ENCODE measurements at regions not wholly inside any gene's neighbourhood (a gene's known extent, or its start where the extent isn't known, plus 50 kb on each side); places are given as distances from the start of the nearest gene placed in this dataset.
"Not testable (repeated sequence)": the region's sequence is repeated elsewhere in the genome, so short reads cannot be mapped to it uniquely, and the experiment has no call there.

GRCh38 chr1:99062192-99062591 lies 57.5 kb upstream of the PLPPR5 start:
- DNase-seq (ENCODE audit: low spot score): no peak

- DNase-seq (ENCODE audit: low spot score): no peak
Observed at GRCh38 chr1:99069146-99069545, 64.5 kb upstream of the PLPPR5 start.

DNA sequence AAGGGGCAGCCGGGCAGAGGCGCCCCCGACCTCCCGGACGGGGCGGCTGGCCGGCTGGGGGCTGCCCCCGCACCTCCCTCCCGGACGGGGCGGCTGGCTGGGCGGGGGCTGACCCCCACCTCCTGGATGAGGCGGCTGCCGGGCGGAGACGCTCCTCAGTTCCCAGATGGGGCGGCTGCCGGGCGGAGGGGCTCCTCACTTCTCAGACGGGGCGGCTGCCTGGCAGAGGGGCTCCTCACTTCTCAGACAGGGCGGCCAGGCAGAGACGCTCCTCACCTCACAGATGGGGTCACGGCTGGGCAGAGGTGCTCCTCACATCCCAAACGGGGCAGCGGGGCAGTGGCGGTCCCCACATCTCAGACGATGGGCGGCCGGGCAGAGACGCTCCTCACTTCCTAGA lies 73.9 kb upstream of the PLPPR5 start:
- DNase-seq (ENCODE audit: low spot score): not testable (repeated sequence)

DNA sequence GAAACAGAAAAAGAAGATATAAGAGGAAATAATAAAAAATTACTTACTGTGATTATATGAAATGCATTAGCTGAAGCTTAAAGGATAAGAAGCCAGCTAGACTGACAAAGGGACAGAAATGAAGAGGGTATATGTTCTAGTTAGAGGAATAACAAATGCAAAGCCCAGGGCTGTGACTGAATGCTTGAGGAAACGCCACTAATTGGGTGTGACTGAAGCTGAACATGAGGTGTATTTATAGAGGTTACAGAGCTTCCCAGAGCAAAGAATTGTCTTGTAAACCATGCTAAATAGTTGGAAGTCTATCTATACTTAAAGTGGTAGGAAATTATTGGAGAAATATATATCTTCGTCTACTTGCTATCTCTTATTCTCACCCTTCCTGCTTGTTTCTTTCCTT lies 77.7 kb upstream of the PLPPR5 start:
- DNase-seq (ENCODE audit: low spot score): no peak

DNA sequence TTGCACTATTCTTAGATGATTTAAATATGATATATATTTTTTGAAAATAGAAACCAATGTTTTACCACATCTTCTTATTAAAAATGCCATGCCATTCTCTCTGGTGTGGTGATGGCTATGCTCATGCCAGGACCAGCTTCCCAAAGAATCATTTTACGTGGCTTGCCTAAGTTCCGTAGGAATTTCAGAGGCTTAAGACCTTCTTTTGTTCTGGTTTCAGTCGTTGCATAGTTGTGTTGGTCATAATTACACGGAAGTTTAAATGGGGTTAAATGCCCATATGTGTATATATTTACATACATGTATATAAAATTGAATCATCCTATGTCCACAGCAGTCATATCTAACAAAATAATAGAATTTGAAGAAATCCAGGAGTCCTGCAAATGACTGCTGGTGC lies 78.7 kb upstream of the PLPPR5 start:
- no peak for DNase-seq (ENCODE audit: low spot score)

DNA sequence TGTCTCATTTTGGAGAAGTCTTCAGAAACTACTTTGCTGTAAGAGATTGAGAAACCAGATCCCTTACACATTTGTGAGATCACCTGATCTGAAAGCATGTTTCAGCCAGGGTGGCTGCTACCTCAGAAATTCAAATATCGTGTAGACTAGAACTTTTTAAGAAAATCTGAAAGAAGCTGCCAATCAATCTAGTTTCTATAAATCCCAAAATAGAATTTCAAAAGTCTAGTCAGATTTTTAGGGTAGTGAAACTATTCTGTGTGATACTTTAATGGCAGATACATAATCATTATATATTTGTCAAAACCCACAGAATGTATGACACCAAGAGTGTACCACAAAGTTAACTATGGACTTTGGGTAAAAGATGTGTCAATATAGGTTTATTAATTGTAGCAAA lies 79.9 kb upstream of the PLPPR5 start:
- DNase-seq (ENCODE audit: low spot score): no peak

DNA sequence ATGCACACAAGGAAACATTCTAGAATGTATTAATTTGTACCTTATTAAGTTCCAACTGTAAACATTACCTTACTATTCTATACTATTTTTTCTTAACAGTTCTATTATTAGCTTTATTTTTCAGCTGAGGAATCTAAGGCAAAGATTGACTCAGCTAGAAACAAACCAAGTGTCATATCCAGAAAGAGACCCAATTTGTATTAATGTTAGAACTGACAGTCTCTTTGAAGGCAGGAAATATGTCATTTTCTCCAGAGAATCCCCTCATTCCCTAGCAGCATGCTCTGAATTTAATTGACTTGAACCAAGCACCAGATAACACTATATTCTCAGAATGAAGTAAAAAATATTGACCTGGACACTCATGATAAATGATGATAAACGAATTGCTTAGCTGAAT lies 81.4 kb upstream of the PLPPR5 start:
- no peak for DNase-seq (ENCODE audit: low spot score)

DNA sequence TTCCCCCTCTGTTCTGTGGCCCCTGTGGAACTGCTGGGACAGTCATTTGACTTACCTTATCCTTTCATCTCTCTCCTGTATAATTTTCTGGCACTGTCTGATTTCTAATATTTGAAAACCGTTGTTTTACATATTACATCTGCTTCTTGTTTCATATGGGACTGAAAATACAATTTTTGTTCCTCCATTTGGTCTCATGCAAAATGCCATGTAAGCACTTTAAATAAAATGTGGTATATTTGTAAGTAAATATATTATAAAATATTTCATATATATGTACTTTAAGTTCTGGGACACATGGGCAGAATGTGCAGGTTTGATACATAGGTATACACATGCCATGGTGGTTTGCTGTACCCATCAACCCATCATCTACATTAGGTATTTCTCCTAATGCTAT lies 93.9 kb upstream of the PLPPR5 start:
- no peak for DNase-seq (ENCODE audit: low spot score)

DNA sequence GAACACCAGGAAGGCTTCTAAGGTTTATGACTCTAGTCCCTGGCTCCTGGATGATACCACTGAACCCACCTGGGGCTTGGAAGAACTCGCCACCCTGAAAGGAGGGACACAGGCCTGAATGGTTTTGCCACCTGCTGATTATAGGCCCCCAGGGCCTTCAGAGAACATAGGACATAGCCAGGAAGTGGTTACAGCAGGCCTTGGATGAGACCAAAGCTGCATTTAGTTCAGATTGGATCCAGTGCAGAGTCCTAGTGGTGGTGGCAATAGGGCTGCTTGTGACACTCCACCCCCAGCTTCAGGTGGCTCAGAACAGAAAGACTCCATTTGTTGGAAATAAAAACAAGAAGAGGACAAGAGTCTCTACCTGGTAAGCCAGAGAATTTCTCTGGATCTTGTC lies 101.6 kb upstream of the PLPPR5 start:
- no peak for DNase-seq (ENCODE audit: low spot score)

GRCh38 chr1:99107680-99108079 lies 103.0 kb upstream of the PLPPR5 start:
- DNase-seq (ENCODE audit: low spot score): no peak

DNA sequence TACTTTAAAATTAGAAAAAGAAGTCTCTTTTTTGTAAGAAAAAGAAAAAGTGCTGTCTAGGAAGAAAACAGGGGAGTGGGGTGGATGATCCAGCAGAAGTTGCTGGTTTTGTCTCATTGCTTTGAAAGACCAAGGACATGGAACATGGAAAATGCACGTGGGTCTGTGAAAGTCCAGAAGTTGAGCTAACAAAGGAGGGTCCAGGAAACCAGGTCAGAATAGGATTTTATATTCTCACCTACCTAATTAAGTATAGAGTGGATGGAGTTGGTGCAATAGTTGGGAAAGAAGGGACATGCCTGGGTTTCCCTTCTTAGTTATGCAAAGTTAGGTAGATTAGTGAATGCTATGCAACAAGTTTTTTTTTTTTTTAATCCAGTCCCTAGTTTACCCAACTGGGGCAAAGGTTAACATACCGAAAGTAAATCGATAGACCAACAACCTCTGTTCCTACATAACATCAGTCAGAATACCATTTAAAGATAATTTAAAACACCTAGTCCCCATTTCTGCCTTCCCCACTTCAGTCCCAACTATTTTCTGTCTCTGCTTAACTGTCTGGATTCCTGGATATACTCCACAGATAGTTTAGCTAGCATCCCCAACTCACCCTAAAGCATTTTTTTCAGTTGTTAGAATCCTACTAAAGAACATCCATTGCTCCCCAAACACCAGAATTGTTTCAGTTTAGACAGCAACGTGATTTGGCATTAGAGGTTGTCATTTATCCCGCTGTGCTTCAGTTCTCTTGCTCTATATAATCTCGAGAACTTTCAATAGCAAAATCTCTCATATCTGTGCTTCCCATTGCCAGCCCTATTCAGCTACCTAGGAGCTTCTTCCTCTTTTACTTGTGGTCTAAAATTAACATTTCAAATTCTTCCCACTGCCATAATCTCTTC lies 105.7 kb upstream of the PLPPR5 start:
- DNase-seq (ENCODE audit: low spot score): no peak

DNA sequence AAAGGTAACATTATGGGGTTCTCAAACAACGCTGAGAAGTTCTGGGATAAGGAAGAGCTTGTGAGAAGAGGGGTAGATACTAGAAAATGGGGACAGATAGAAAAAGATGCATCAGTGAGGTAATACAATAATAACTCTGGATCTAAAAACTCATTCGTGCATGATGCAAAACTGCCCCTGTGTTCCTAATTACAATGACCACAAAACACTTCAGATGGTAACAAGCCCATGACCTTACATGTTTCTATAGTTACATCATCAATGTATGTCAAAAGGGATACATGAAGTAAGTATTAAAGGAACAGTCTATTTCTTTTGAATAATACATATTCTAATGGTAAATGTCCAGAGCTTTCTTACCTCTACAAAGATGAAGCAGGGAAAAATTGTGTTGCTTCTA lies 110.6 kb upstream of the PLPPR5 start:
- no peak for DNase-seq (ENCODE audit: low spot score)

- no peak for DNase-seq (ENCODE audit: low spot score)
Observed at GRCh38 chr1:99119188-99119587, 114.5 kb upstream of the PLPPR5 start.

DNA sequence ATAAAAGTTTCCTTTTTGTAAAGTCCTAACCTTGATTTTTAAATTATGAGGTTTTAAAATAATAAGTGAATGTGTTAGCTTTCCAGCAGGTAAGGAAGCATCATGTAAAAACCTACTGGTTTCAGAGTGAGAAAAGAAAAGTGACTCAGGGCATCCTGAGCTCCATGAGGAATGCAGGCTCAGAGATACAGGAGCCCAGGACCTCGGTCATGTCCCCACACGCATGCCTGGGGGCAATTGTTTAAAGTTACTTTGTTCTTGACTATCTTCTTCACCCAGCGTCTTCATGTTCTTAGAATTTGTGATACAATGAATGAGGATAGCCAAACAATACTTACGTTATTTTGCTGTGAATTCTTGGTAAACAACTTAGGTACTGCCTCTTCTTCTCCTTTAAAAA lies 117.4 kb upstream of the PLPPR5 start:
- no peak for DNase-seq (ENCODE audit: low spot score)

GRCh38 chr1:99123936-99124335 lies 119.3 kb upstream of the PLPPR5 start:
- no peak for DNase-seq (ENCODE audit: low spot score)

GRCh38 chr1:99131546-99131945 lies 126.9 kb upstream of the PLPPR5 start:
- DNase-seq (ENCODE audit: low spot score): no peak

DNA sequence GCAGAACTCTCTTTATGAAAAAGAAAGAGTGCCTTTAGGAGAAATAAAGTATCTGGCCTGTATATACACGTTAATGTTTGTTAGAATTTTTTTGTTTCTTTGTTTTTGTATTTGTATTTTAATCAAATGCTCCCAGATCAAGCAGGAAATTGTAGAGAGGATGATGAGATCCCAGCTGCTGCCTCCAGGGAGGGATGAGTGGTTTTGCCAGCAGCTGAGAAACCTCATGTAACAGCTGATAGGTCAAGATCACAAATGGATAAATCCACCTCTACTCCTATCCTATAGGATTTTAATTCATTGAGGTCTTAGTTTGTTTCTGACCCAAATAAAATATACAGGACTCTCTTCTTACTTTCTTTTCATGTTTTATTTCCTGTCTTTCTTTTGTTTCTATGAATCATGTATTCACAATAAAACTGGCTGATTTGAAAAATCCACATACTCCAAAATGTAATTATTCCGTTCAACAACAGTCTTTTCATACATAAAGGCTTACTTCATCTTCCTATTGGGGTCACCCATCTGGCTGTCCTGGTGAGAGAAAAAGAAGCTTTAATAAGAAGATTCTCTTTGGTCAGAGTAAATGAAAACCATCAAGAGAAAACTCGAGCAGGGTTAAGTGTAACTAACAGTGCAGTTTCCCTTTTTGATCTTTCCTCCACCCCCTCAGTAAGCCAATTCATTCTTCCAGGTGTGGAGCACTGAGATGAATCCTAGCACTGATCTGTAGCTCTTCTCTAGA lies 129.3 kb upstream of the PLPPR5 start:
- DNase-seq (ENCODE audit: low spot score): no peak

DNA sequence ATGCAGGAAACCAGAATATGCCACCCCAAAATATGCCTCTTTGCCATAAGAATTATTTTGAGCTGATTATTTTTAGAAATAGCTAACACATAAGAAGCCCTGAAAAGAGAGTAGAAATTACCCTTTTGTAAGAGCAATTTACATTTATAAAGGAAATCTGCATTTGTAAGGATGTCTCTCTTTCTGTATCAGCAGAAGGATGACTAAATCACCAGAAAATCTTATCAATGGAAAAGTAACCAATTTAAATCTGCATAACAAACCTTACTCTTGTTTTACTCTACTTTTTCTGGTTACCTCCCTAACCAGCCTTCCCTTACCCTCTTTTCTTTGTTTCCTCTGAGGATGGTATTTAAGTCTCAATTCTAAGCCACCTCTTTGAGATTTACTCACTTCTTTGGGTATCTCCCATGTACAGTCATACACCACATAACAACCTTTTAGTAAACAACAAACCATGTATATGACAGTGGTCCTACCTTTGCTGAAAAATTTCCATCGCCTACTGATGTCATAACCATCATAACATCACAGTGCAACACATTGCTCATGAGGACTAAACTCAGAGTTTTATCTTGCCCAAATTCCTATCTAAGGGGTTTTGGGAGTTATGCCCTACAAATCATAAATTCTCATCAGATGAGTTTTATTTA lies 126.6 kb upstream of the PLPPR4 start:
- no peak for DNase-seq (ENCODE audit: low spot score)

GRCh38 chr1:99139876-99140275 lies 124.4 kb upstream of the PLPPR4 start:
- DNase-seq (ENCODE audit: low spot score): no peak

GRCh38 chr1:99146129-99146848 lies 118.0 kb upstream of the PLPPR4 start:
- DNase-seq (ENCODE audit: low spot score): no peak

- no peak for DNase-seq (ENCODE audit: low spot score)
Observed at GRCh38 chr1:99149952-99150351, 114.3 kb upstream of the PLPPR4 start.

DNA sequence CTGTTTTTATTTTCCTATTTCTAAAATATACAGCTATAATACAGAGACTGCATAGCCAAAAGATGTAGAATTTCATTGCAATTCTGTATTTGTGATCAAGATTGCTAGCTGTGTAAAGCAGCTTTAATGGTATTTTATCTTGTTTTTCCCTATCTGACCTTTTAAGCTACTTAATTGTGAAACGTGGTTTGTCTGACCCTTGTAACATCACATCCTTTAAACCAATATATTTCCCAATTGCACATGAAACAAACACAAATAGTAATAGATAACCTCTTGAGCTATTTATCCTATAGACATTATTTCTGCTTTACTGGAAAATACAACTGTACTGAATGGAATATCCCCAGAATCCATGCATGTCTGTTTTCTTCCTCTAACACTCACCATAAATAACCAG lies 112.2 kb upstream of the PLPPR4 start:
- DNase-seq (ENCODE audit: low spot score): no peak

Measured in SK-N-DZ (cell line).